Amniotic epithelial cell (primary cell): ENCODE measurements at regions not wholly inside any gene's neighbourhood (a gene's known extent, or its start where the extent isn't known, plus 50 kb on each side); places are given as distances from the start of the nearest gene placed in this dataset.
"Not testable (repeated sequence)": the region's sequence is repeated elsewhere in the genome, so short reads cannot be mapped to it uniquely, and the experiment has no call there.

ENCODE experiments used
- DNase-seq: peaks from one replicate; pipeline ENCODE4 v3.0.0-alpha.2; 2010; ENCODE audit warnings: low read depth

DNA sequence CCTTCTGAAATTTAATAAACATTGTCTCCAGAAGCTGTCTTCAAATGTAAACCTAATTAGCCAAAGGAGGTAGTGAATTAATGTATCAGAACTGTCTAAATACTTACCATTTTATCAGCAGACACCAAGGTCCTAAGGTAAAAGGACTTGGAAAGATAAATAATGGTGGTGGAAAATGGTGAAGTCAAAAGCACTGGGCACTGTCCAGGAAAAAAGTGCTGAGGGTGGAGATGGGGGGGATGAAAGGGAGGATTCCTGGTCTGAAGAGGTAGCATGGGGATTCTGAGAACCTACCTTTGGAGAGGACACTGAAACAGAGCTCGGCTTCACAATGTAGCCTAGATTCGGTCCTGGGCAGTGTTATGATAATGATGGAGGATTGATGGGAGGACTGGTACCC, 149.0 kb upstream of the DPH6 start:
- DNase-seq: no peak

DNA sequence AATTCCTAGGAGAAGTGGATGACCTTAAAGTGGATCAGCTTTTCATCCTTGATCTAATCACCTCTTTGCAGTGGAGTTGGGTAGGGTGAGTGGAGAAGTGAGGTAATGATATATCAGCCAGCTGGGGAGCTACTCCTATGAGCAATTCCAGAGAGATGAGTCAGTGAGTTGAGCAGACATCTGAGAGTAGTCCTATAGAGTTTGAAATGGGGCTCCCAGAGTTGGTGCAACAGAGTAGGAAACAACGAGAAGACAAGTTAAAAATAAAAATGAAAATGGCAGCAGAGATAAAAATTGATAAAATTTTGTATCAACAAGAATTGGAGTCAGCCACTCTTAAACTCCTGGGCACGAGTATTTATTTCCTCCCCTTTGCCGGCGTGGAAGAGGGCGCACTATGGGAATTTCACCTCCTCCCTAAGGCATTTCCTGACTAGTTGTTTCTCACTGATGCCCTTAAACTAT, 150.8 kb upstream of the DPH6 start:
- DNase-seq: peak; percentile 96

DNA sequence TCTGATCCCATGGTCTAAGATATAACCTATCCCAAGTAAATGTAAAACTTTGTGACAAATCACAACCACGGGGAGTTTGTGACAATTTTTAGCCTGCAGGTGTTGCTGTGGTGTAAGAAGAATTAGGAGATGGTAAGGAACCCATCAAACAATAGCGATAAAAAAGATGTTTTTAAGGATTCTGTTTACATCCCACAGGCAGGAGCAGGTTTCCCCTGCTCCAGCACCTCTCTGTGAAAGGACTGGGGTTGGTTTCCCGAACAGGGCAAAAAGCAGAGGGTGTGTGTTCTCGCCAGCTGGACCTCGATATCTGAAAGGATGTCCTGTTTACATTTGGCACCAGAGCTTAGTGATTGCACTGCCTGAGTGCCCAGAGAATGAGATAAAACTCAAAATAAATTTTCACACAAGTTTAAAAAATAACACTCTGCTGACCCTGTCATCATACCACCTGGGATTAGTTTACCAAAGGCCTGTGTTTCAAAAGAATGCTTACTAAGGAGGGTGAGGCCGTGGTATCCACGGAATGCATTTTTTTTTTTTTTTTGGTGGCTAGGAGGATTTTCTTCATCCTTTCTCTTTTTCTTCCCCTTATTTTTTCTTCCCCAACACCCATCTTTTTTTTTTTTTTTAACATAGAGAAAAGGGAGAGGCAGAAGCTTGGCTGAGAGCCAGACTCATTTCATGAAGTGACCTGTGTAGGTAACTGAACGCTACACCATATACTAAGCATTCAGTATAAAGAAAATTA, 151.8 kb upstream of the DPH6 start:
- peak; percentile 92 for DNase-seq

DNA sequence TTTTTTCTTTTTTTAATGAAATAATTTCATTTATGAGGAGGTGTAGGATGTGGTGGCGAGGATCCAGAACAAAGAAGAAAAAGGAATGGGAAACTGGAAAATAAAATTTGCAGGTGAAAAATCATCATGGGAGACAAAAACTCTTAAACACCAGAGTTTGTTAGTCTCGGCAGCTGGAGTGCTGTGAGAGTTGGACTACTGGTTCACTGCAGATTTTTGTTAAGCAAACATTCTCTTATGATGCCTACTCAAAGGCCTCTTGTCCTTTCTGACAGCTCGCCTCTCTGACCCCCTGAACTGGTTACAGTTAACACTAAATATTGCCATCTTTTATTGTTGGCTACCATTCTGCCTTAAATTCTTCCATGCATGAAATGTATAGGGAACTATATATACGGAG, 152.4 kb upstream of the DPH6 start:
- DNase-seq: no peak

DNA sequence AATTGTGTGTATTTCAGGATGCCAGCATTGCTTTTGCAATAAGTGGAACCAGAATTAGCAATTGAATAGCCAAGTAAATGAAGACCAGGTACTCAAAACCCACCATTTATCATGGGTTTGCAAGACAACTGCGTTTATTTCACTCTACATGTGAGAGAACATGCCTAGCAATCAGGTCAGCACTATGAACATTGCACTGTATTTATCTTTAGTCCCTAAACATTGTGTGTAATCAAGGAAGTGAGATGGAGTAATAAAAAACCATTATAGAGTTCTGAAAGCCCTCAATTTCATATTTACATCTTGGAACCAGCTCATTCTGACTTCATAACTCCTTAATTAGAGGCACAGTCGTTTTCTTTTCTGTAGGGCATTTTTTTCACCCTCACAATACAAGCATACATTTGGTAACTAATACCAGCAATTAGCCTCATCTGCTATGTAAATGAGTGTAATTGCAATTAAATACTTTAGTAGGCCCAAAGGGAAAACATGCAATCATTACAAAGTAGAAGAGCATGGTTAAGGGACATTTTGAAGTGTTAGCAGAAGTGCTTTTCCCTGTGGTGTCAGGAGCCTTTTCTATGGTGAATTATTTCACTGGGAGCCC, 153.1 kb upstream of the DPH6 start:
- DNase-seq: no peak

DNA sequence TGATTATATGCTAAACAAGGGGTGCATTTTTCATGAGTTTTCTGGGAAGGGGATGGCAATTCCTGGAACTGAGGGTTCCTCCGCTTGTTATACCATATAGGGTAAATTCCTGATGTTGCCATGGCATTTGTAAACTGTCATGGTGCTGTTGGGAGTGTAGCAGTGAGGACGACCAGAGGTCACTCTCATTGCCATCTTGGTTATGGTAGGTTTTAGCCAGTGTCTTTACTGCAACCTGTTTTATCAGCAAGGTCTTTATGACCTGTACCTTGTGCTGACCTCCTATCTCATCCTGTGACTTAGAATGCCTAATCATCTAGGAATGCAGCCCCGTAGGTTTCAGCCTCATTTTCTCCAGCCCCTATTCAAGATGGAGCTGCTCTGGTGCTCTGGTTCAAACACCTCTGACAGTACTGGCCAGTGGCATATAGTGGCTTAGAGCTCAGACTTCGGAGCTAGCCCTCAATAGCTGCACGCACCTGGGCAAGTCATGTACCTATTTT, 154.2 kb upstream of the DPH6 start:
- DNase-seq: not testable (repeated sequence)

DNA sequence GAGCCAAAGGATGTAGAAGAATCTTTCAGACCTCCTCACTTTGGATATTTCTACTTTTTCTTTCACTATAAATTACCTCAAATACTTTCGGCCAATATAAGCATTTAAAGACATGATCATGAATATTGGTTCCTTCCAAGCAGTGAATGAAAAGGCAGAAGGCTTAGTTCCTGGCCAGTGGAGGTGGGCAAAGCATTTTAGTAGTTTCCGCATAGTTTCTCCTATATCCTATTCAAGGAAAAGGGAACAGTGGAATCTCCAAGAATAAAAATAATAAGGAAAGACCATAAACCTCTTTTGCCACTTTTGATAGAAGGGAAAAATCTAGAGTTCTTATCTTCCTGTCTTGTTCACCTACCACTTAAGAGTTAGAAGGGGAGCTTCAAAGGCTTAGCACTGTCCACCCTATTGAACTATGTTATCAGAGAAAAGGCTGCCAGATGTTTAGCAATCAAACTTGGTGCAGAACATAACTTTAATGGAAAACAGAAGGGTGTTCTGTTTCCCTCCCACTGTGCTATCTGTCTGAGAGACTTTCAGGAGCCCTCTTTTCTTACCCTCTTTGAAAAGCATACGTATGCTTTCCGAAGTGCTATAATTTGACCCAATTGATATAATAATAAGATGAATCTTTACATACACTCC, 155.6 kb upstream of the DPH6 start:
- DNase-seq: no peak

DNA sequence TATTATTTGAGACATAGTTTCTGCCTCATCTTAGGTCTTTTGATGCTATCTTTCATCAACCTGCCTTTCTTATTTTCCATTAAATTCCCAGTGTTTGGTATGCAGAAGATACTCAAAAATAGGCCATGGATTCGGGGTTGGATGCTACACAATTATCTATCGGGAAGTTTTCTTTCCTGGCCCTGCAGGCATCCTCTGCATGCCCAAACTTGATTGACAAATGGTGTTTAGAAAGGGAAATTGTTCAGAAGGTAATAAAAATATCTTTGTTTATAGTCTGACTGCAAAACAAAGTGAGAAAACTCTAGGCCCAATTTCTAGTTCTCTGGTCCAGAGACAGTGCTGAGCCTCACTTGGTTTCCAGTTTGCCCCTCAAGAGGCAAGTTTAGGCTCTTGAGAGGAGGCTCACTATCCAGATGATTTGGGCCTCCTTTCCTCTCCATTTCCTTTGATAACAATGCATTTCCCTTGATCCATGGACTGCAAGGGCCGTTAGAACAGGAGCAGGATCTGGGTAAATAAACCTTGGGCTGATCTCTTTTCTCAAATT, 157.1 kb upstream of the DPH6 start:
- no peak for DNase-seq

DNA sequence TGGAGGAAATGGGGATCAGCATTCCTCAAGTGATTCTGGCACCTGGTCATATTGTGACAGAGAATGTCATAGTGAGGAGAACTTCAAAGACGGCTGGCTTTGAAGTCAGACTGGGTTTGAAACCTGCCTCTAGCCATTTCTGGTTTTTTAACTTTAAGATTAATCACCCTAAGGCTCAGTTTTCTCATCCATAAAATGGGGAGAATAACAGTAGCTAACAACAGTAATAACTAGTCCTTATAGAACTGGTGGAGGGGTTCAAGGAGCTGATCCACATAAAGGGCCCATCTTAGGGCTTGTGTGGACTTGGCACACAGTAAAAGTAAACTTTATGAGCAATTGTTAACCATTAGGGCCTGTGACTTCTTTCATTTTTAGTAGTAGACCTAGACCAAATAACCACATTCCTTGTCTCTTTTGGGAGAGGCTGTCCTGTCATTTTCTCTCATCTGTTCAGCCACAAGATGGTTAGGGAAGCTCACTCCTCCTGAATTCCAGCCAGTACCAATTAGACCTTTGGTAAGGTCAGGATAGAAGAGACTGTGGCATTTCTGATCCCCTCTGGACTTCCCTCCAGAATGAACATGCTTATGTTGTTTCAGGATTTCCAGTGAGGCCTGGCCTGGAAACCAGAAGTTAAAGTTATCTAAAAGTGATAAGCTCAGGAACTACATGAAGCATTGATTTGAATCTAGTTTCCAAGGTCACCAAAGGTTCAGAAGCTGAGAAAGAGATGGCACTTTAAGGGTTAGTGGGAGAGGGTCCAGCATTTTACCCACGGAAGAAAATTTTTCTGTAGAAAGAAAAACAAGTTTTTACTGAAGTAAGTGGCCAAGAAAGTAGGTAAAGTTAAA, 159.3 kb upstream of the DPH6 start:
- peak; percentile 6 for DNase-seq

DNA sequence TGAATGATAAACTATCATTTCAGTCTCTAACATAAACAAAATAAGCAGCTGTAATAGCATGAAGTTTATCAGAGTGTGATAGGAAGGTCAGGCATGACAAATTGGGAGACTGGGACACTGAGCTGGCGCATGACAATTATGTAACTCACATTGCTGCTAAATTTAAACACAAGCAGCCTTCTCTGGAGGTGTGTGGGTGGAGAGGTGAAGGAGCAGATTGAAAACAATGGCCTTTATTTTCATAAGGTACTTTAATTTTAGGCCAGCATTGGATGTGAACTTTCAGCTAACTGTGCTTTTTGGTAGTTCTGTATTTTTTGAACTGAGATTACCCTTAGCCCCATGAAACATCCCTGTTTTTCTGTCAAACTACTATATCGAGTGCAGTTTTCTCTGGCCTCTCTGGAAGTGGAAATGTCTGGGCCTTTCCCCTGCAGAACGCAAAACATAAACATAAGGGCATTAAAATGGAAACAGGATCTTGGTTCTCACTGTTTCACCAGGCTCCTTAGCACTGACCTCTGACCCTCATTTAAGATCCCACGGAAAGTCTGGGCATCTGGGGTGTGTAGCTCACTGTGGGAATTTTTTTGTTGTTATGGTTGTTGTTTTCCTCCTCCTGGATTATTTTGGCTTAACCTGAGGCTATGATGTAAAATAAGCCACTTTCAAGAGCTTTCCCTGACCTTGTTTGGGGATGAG, 160.1 kb upstream of the DPH6 start:
- peak; percentile 51 for DNase-seq

DNA sequence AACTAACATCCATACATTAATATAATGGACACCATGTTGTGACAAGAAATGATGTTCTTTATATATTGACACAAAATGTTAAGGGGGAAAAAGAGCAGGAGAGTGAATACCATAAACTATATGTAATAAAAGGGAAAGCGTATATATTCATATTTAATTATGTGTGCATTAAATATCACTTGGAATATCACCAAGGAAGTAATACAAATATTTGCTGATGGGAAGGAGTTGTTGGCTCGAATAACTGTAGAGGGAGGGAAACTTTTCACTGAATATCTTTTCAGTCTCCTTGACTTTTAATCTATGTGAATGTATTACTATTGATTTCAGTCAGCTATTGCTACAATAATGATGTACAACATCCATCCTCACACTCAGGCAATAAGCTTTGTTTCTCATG, 167.0 kb upstream of the DPH6 start:
- no peak for DNase-seq

DNA sequence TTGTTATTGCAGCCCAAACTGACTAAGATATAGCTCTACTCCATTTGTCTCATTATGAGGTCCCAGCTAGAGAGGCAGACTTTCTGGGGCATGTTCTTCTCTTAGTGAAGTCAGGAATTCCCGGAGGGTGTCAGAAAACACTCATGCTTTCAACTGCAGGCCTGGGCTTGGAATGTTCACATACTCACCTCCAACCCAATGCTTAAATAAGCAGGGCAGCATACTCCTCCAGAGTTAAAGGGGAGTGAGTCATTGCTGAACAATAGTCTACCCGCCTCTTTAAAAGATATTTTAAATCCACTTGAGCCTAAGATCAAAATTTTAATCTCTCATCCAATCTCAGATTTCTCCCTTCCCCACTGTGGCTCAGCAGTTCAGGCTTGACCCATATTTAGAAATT, 167.8 kb upstream of the DPH6 start:
- peak; percentile 82 for DNase-seq

DNA sequence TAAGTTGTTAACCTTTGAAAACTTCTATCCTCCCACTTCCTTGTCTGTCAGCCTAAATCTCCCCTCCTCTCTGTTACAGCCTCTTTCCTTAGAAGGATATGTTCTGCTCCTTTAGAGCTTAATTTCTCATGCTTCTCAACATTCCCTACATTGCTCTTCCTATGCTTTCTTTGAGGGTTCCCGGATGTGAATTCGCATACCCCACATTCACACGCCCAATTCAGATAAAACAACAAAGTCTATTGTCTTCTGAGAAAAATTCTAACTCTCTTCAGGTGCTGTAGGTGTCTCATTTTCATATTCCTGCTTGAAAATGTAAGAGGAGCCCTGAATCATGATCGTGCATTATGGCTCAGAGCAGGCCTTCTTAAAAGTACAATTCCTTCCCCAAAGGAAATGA, 171.8 kb upstream of the DPH6 start:
- DNase-seq: no peak

DNA sequence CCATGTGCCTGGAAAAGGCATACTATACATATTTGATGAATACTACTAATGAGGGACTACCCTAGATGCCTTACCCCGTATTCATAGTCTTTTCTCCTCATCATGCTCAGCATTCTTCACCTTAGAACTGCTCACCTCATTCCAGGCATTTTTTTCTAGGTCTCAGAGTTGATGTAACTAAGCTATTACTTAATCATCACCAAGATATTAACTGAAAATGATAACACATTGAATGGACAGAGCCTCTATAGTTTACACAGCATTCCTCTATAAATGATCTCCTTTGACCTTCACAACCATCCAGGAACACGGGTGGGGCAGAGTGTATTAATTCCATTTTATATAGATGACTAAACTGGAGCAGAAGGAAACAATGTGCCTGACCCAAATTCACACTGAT, 174.1 kb upstream of the DPH6 start:
- DNase-seq: peak; percentile 67

DNA sequence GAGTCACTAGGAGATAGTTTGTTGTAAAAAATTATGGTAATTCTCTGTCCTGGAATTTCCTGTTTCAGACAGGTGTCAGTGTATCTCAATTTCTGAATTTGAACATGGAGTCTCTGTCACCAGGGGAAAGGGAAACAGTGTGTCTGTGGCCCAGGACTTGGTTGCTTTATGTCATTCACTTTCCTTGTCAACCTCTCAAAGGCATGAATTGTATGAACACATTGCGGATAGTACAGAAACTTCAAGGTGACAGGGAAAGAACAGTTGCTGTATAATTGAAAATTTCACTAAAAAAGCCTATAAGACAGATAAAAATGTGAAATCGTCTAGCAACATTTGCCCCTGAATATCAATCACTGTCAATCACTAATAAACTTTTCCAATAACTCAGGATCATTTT, 175.0 kb upstream of the DPH6 start:
- DNase-seq: no peak

DNA sequence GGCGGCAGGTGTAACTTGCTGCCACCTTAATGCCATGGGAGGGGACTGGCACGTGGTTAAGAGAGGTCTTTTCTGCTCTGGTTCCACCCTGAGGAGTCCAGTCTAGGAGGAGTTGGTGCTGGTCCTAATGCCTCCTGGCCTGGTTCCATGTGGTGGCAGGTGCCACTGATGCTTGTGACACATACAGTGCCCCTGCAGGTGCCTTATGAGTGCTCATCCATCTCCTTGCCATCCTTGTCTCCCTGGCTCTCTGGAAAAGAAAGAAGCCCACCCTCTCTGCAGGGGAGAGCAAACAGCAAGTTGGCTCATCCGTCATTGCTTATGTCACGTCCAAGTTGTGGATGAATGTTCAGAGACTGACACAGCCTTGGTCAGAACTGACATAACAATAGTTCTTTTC, 175.8 kb upstream of the DPH6 start:
- no peak for DNase-seq

DNA sequence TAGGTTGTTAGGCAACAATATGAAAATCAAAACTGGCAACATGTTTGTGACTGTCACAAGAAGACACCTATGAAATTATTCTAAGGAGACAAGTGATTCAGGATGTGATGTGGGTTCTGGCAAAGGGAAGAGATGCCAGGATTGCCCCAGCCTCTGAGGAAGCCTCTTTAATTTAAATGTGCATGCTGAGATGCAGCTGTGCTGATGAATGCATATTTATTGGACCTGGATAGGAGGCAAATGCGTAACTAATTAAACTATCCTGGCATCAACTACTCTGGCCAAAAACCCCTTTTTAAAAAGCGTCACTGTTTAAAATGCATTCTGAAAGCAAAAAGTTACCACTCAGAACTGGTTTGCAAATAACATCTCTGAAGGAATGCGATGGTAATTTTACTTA, 176.5 kb upstream of the DPH6 start:
- no peak for DNase-seq

DNA sequence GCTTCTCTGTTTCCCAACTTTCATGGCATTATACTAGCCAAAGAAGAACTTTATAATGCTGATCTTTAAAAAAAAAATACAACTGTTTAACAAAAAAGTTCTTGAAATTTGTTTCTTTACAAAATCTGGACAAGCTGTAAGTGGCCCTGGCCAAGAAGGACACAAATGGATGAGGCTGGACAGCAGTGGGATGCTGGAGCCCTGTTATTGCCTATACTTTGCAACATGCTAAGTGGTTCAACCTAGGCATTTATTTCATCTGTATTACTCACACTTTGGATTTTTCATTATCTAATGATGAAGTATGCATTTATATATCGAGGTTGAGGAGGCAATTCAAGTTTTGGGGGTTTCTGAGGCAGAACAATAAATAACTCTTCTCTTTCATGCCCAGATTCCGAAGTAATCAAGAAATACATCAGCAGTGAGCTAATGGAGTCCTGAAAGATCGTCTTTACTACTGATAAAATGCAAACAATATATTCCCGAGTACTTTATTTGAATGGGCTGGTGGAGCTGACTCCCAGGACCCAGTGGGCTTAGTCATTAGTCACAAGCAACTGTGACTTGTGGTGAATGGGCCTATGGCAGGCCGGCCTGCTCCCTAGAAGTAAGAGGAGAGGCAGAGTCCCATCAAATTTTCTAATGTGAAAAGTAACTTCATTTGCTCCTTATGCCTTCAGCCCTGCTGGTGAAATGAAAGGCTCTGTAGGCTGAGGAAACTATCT, 177.3 kb upstream of the DPH6 start:
- DNase-seq: no peak

DNA sequence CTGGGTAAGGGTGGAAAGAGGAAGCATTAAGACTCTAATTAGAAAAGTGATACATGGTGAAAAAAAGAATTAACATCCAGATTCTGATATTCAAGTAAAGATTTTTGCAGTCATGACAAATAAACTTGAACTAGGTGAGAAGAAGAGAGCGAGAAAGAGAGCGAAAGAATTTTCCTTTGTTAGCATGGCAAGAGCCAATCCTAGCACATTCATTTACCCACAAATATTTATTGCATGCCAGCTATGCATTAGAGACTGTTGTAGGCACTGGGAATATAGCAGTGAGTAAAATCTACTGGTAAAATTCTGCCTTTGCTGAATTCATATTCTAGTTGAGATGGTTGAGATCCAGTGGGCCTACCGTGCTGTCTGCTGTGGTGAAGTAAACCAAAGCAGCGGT, 177.9 kb upstream of the DPH6 start:
- DNase-seq: peak; percentile 45

DNA sequence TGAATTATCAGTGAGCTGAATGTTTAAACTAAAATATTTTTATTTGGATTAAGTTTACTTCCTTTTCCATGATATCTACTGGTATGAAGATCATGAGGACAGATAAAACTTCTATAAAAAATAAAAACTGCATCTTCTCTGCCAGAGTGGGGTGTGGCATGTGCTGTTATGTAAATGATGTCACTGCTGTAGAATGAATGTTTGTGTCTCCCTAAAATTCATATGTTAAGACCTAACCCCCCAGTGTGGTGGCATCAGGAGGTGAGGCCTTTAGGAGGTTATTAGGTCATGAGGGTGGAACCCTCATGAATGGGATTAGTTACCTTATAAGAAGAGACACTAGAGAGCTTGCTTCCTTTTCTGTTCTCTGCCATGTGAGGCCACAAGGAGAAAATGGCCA, 178.7 kb upstream of the DPH6 start:
- no peak for DNase-seq

DNA sequence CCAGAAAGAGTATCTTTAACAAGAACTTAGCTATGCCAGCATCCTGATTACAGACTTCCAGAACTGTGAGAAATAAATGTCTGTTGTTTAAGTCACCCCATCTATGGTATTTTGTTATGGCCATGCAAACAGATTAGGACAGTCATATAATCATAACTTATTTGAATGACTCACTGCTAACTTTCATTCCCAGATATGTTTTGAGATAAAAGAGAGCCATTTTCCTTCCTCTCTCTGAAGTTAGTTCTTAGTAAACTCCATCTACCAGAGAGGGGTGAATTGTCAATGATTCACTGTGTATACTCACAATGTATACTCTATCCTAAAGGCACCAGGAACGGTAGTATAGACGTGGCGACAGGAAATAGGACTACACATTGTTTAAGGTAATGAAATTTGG, 179.4 kb upstream of the DPH6 start:
- peak; percentile 96 for DNase-seq
